IMR-90 (cell line): ENCODE measurements at regions not wholly inside any gene's neighbourhood (a gene's known extent, or its start where the extent isn't known, plus 50 kb on each side); places are given as distances from the start of the nearest gene placed in this dataset.

Experiments used
- ATAC-seq: fragments of 200-7000 bp; cut with Tn5 transposase; 2 replicates; pipeline ENCODE4 v1.9.1; 2020; ENCODE audit warnings: low read depth, mild to moderate bottlenecking, moderate library complexity
- BruUV-seq: library from RNA; stranded (reverse); fragments of 400-500 nt; replicated peaks from 2 replicates; lab custom pipeline; 2021; lab: Mats Ljungman, UMichigan
- CTCF ChIA-PET: fragments of 300-600 bp; formaldehyde crosslinking; extraction: SDS; loops from one replicate; lab custom pipeline; 2021; ENCODE audit warnings: antibody characterized with exemption; lab: Yijun Ruan, JAX
- POLR2A ChIA-PET: fragments of 300-600 bp; sonication (Branson Sonifier 250); formaldehyde crosslinking; loops from one replicate; lab custom pipeline; 2022; ENCODE audit warnings: antibody characterized with exemption; ENCODE audit not compliant: unreplicated experiment; lab: Charles Lee
- DNase-seq: peaks from one replicate; pipeline ENCODE4 v3.0.0; 2013
- H2AFZ ChIP-seq: replicated peaks from 2 replicates; pipeline ENCODE3; 2013; ENCODE audit warnings: low read length, mild to moderate bottlenecking; ENCODE audit not compliant: poor library complexity
- H2AK5ac ChIP-seq: 2 replicates; pipeline ENCODE4 v1.6.1; 2013; ENCODE audit warnings: low read depth, low read length, inconsistent platforms
- H2AK9ac ChIP-seq: replicated peaks from 2 replicates; pipeline ENCODE3; 2013; ENCODE audit warnings: mild to moderate bottlenecking, low read depth, low read length, moderate library complexity; ENCODE audit not compliant: poor library complexity
- H2BK120ac ChIP-seq: 2 replicates; pipeline ENCODE4 v1.6.1; 2013; ENCODE audit warnings: low read depth, low read length, inconsistent platforms
- H2BK15ac ChIP-seq: 3 replicates; pipeline ENCODE4 v1.6.1; 2013; ENCODE audit warnings: low read depth, low read length, inconsistent platforms
- H2BK20ac ChIP-seq: 2 replicates; pipeline ENCODE4 v1.6.1; 2013; ENCODE audit warnings: low read depth, mild to moderate bottlenecking, inconsistent platforms, low read length, moderate library complexity
- H2BK5ac ChIP-seq: 2 replicates; pipeline ENCODE4 v1.6.1; 2013; ENCODE audit warnings: mild to moderate bottlenecking, low read depth, low read length, inconsistent platforms; ENCODE audit not compliant: poor library complexity, severe bottlenecking
- H3K14ac ChIP-seq: replicated peaks from 2 replicates; pipeline ENCODE4 v1.6.1; 2013; ENCODE audit warnings: low read depth, low read length, inconsistent platforms
- H3K18ac ChIP-seq: 2 replicates; pipeline ENCODE4 v1.6.1; 2013; ENCODE audit warnings: low read depth, low read length, control low read depth
- H3K23ac ChIP-seq: 2 replicates; pipeline ENCODE4 v1.6.1; 2013; ENCODE audit warnings: low read depth, low read length, inconsistent platforms
- H3K27ac ChIP-seq: 2 replicates; pipeline ENCODE4 v1.5.1; 2013; ENCODE audit warnings: mild to moderate bottlenecking, control low read depth, low read length; ENCODE audit not compliant: insufficient read depth
- H3K27me3 ChIP-seq: 2 replicates; pipeline ENCODE4 v1.6.1; 2013; ENCODE audit warnings: low read length; ENCODE audit not compliant: control insufficient read depth, insufficient read depth
- H3K36me3 ChIP-seq: 2 replicates; pipeline ENCODE4 v1.6.1; 2013; ENCODE audit warnings: low read length, mixed read lengths; ENCODE audit not compliant: control insufficient read depth, insufficient read depth
- H3K4ac ChIP-seq: 2 replicates; pipeline ENCODE4 v1.6.1; 2013; ENCODE audit warnings: low read depth, low read length, inconsistent platforms
- H3K4me1 ChIP-seq: 2 replicates; pipeline ENCODE4 v1.6.1; 2013; ENCODE audit warnings: low read length, mixed read lengths; ENCODE audit not compliant: control insufficient read depth, insufficient read depth
- H3K4me2 ChIP-seq: 2 replicates; pipeline ENCODE4 v1.6.1; 2013; ENCODE audit warnings: low read depth, mild to moderate bottlenecking, control low read depth, low read length, moderate library complexity
- H3K4me3 ChIP-seq: 2 replicates; pipeline ENCODE4 v1.5.1; 2013; ENCODE audit warnings: low read depth, mild to moderate bottlenecking, control low read depth, low read length, moderate library complexity; ENCODE audit not compliant: insufficient read depth
- H3K56ac ChIP-seq: 2 replicates; pipeline ENCODE4 v1.6.1; 2013; ENCODE audit warnings: low read length, inconsistent platforms; ENCODE audit not compliant: insufficient read depth; ENCODE audit errors: extremely low read depth
- H3K79me1 ChIP-seq, 2 experiments: 2 replicates each; pipeline ENCODE4 v1.6.1; 2013; ENCODE audit warnings: low read length in 2 of 2, inconsistent platforms in 1 of 2, low read depth in 1 of 2
- H3K9ac ChIP-seq: 2 replicates; pipeline ENCODE4 v1.6.1; 2013; ENCODE audit warnings: low read depth, low read length, control low read depth
- H3K9me1 ChIP-seq: 2 replicates; pipeline ENCODE4 v1.6.1; 2013; ENCODE audit warnings: low read length, inconsistent platforms; ENCODE audit not compliant: insufficient read depth
- H3K9me3 ChIP-seq: 2 replicates; pipeline ENCODE4 v1.6.1; 2013; ENCODE audit warnings: low read length; ENCODE audit not compliant: control insufficient read depth, insufficient read depth
- H4K20me1 ChIP-seq: 2 replicates; pipeline ENCODE4 v1.6.1; 2013; ENCODE audit warnings: low read length, inconsistent platforms; ENCODE audit not compliant: insufficient read depth
- H4K5ac ChIP-seq: 2 replicates; pipeline ENCODE4 v1.6.1; 2013; ENCODE audit warnings: mild to moderate bottlenecking, low read depth, low read length, control low read depth
- H4K8ac ChIP-seq, 2 experiments: 2 replicates each; pipeline ENCODE4 v1.6.1; 2013; ENCODE audit warnings: low read depth in 2 of 2, low read length in 2 of 2, control low read depth in 1 of 2, inconsistent platforms in 1 of 2
- H4K91ac ChIP-seq: 2 replicates; pipeline ENCODE4 v1.6.1; 2013; ENCODE audit warnings: low read depth, low read length, inconsistent platforms; ENCODE audit not compliant: insufficient read depth
- BHLHE40 ChIP-seq: fragments of 150-350 bp; IDR thresholded peaks from 2 replicates; pipeline ENCODE4 v1.6.1; 2016; ENCODE audit warnings: mild to moderate bottlenecking, low read depth, low read length
- CEBPB ChIP-seq: IDR thresholded peaks from 2 replicates; pipeline ENCODE4 v1.6.1; 2012; ENCODE audit warnings: low read depth, low read length, improper control_type of control experiment
- CHD1 ChIP-seq: IDR thresholded peaks from 2 replicates; pipeline ENCODE4 v1.6.1; 2012; ENCODE audit warnings: low read depth, low read length, improper control_type of control experiment
- CTCF ChIP-seq: conservative IDR thresholded peaks from 2 replicates; pipeline ENCODE4 v1.5.1; 2012; ENCODE audit warnings: mild to moderate bottlenecking, low read depth, low read length, improper control_type of control experiment
- ELK1 ChIP-seq: fragments of 150-350 bp; IDR thresholded peaks from 2 replicates; pipeline ENCODE4 v1.6.1; 2016; ENCODE audit warnings: low read depth, mild to moderate bottlenecking, low read length, moderate library complexity, borderline replicate concordance
- FOS ChIP-seq: fragments of 150-350 bp; IDR thresholded peaks from 2 replicates; pipeline ENCODE4 v1.6.1; 2016; ENCODE audit warnings: low read depth, low read length
- MAFK ChIP-seq: IDR thresholded peaks from 2 replicates; pipeline ENCODE4 v1.6.1; 2012; ENCODE audit warnings: low read depth, low read length, improper control_type of control experiment
- MAZ ChIP-seq: IDR thresholded peaks from 2 replicates; pipeline ENCODE4 v1.6.1; 2012; ENCODE audit warnings: low read depth, mild to moderate bottlenecking, low read length, improper control_type of control experiment, moderate library complexity, borderline replicate concordance
- MXI1 ChIP-seq: IDR thresholded peaks from 2 replicates; pipeline ENCODE4 v1.6.1; 2012; ENCODE audit warnings: low read depth, mild to moderate bottlenecking, low read length, moderate library complexity, borderline replicate concordance
- NFE2L2 ChIP-seq: fragments of 150-350 bp; IDR thresholded peaks from 2 replicates; pipeline ENCODE4 v1.6.1; 2016; ENCODE audit warnings: low read depth, mild to moderate bottlenecking, low read length
- POLR2A ChIP-seq: IDR thresholded peaks from 2 replicates; pipeline ENCODE4 v1.6.1; 2012; ENCODE audit warnings: mild to moderate bottlenecking, low read depth, low read length
- RAD21 ChIP-seq: IDR thresholded peaks from 2 replicates; pipeline ENCODE4 v1.6.1; 2012; ENCODE audit warnings: low read length, improper control_type of control experiment
- RCOR1 ChIP-seq: IDR thresholded peaks from 2 replicates; pipeline ENCODE4 v1.6.1; 2012; ENCODE audit warnings: mild to moderate bottlenecking, low read length, improper control_type of control experiment; ENCODE audit not compliant: insufficient replicate concordance
- RFX5 ChIP-seq: IDR thresholded peaks from 2 replicates; pipeline ENCODE4 v1.8.0; 2012; ENCODE audit warnings: low read depth, mild to moderate bottlenecking, low read length, moderate library complexity
- SMC3 ChIP-seq: fragments of 150-350 bp; IDR thresholded peaks from 2 replicates; pipeline ENCODE4 v1.6.1; 2016; ENCODE audit warnings: low read depth, mild to moderate bottlenecking, antibody characterized with exemption, low read length, moderate library complexity
- WGBS, 2 experiments: methylation state at CpG; one replicate each; pipeline versions ENCODE4 v1.1.5 to v1.1.7; 2013; ENCODE audit warnings: missing lambda C conversion rate in 2 of 2; ENCODE audit not compliant: insufficient read length in 1 of 2; ENCODE audit errors: extremely low coverage in 2 of 2; 5-methylcytosine and 5-hydroxymethylcytosine counted together
- dilution Hi-C: fragments of 300-500 bp; cut with HindIII; formaldehyde crosslinking; loops from one replicate; pipeline ENCODE4 v1.14.3; 2018; ENCODE audit warnings: low sequenced_read_pairs; ENCODE audit not compliant: unreplicated experiment
- in situ Hi-C: fragments of 300-500 bp; cut with MboI; formaldehyde crosslinking; loops from 3 replicates; pipeline ENCODE4 v1.14.3; 2019; ENCODE audit warnings: low sequenced_read_pairs, inconsistent platforms, mixed read lengths
- intact Hi-C: fragments of 100-400 bp; cut with micrococcal nuclease; formaldehyde crosslinking; loops from 2 replicates; pipeline ENCODE4 v1.10.0; 2022
- TF ChIP-seq, protein P1 (sequence below): fragments of 150-350 bp; IDR thresholded peaks from 2 replicates; pipeline ENCODE4 v1.6.1; 2017; ENCODE audit warnings: mild to moderate bottlenecking, antibody characterized with exemption, low read length, low read depth

DNA sequence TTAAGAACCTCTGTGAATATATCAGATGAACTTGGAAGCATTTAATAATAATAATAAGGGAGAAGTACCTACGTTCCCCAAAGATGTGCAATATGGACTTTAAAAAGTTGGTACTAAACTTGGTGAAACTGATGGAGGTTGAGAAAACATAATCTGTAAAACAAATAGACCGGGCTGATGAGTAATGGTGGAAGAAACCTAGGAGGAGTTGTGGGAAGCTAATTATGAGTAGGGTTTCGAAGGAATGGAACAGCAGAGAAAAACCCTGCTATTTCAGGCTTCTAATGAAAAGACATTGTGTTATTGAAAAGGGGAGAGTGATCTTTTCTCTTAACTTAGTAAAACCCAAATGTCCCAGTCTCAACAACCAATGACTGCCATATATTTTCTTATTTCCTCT is 229.3 kb downstream of the PCSK1 start:
- H4K8ac ChIP-seq, result peak overlapping the region in 1 of 2 experiments; percentile 24; a peak in 2 of 4 replicates
- peaks cover 2% of the 10 kb centered on the region; the same call in 1 of the 2 replicates for H3K4me1 ChIP-seq
- no peaks in the 10 kb centered on the region for H3K9me1 ChIP-seq
- DNase-seq (peak; percentile 55), ATAC-seq (peak; percentile 46)
- TF ChIP-seq MAFK, result no peak
- no peak for TF ChIP-seq RAD21
- TF ChIP-seq CTCF, result no peak
- no peak for TF ChIP-seq ELK1
- TF ChIP-seq POLR2A, result no peak
- TF ChIP-seq CHD1, result no peak
- TF ChIP-seq, protein P1, sequence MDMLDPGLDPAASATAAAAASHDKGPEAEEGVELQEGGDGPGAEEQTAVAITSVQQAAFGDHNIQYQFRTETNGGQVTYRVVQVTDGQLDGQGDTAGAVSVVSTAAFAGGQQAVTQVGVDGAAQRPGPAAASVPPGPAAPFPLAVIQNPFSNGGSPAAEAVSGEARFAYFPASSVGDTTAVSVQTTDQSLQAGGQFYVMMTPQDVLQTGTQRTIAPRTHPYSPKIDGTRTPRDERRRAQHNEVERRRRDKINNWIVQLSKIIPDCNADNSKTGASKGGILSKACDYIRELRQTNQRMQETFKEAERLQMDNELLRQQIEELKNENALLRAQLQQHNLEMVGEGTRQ, result no peak
- TF ChIP-seq RCOR1, result no peak
- no peak for TF ChIP-seq RFX5
- no peak for TF ChIP-seq FOS
- no peak for TF ChIP-seq MAZ
- TF ChIP-seq BHLHE40, result no peak
- TF ChIP-seq NFE2L2, result no peak
- no peak for TF ChIP-seq MXI1
- no peak for TF ChIP-seq CEBPB
- no peak for TF ChIP-seq SMC3
- H2AK5ac ChIP-seq, result no peak overlapping the region; the same call in 1 of the 2 replicates
- no peak overlapping the region for H4K91ac ChIP-seq
- POLR2A ChIA-PET, result no interaction called here
- H3K18ac ChIP-seq, result peak overlapping the region; percentile 85; the same call in 1 of the 2 replicates
- H3K4ac ChIP-seq, result peak overlapping the region; percentile 64; the same call in 1 of the 2 replicates
- H3K36me3 ChIP-seq, result no peaks in the 10 kb centered on the region
- H3K56ac ChIP-seq, result no peak overlapping the region
- 100% methylated on average over 1 of the region's 3 CpGs; no CpG with 5 or more reads in 1 of the 2 experiments for WGBS, 2 experiments
- H3K4me2 ChIP-seq, result no peak overlapping the region; the same call in 1 of the 2 replicates
- H3K9me3 ChIP-seq, result peaks cover 5% of the 10 kb centered on the region; the same call in 1 of the 2 replicates
- CTCF ChIA-PET, result interaction anchor here (1.0 to 1.3 kb wide), 2 partner anchors 8 to 14 kb away, joined by 3 read pairs; no protein-coding TSS in a partner anchor
- H2BK120ac ChIP-seq, result peak overlapping the region; percentile 33
- no peak overlapping the region for H3K23ac ChIP-seq
- no peak overlapping the region for H3K27ac ChIP-seq
- dilution Hi-C loops (no loop called here), in situ Hi-C loops (no loop called here), intact Hi-C loops (no loop called here)
- H3K9ac ChIP-seq, result no peak overlapping the region
- no peaks in the 10 kb centered on the region for H4K20me1 ChIP-seq
- no peak overlapping the region for H4K5ac ChIP-seq
- no peak overlapping the region for H3K4me3 ChIP-seq
- no TSS peak for BruUV-seq
- H3K14ac ChIP-seq, result peak overlapping the region; percentile 51; the same call in 1 of the 2 replicates
- H2BK15ac ChIP-seq, result peak overlapping the region; percentile 92; the same call in 2 of the 3 replicates
- H3K79me1 ChIP-seq, result no peaks in the 10 kb centered on the region
- H2AFZ ChIP-seq, result no peak overlapping the region
- H2BK5ac ChIP-seq, result peak overlapping the region; percentile 33
- no peaks in the 10 kb centered on the region for H3K27me3 ChIP-seq
- peak overlapping the region; percentile 66; the same call in 1 of the 2 replicates for H2BK20ac ChIP-seq
- H2AK9ac ChIP-seq, result no peak overlapping the region
